Muscle of arm (tissue), 1 donor: ENCODE measurements at regions not wholly inside any gene's neighbourhood (a gene's known extent, or its start where the extent isn't known, plus 50 kb on each side); places are given as distances from the start of the nearest gene placed in this dataset.

Experiments
- DNase-seq: peaks from one replicate; pipeline ENCODE4 v3.0.0-alpha.2; 2013

GRCh38 chr12:111110556-111110955, 190.2 kb upstream of the MYL2 start:
- no peak for DNase-seq

DNA sequence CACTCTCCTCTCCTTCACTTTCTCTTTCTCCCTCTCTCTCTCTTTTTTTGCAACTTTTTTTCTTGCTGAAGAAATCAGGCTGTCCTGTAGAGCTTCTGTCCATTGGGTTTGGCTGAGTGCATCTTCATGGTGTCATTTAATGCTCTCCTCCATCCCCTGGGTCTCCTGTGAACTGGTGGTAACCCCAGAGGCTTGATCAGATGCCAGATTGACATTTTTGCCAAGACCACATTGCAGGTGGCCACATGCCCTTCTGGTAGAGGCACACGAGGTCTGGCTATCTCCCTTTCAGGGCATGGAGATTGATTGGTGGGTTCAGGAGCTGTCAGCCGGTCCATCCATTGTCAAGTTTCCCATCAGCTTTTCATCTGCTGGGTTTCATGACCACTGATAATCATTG, 188.3 kb upstream of the MYL2 start:
- no peak for DNase-seq

DNA sequence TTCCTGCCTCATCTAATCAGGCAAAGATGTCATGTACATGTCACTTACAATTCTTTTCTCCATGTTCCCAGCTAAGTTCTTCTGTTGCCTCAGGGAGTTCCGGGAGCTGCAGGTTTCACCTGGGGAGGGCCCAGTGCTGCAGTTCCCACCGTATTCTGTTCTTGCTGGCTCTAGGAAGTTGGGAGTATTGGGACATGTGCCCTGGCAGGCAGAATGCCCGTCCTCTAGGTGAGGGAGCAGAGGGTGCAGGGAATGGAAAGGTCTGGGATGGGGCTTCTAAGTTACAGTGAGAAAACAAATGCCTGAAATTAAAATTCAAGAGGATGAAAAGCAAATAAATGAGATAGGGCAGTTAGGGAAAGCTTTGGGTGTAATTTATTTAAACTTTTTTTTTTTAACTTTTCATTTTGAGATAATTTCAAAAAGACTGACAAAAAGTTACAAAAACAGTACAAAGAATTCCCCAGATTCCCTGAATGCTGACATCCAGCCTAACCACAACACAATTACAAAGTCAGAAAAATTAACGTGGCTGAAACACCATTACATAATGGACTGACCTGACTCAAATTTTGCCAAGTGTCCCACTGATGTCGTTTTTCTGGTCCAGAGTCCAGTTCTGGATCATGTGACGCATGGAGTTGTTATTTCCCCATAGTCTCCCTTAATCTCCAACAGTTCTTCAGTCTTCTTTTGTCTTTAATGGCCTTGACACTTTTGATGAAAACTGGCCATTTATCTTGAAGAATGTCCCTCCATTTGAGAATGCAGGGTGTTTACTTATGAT, 187.2 kb upstream of the MYL2 start:
- DNase-seq: no peak

GRCh38 chr12:111105294-111105693, 184.9 kb upstream of the MYL2 start:
- DNase-seq: no peak

GRCh38 chr12:111103583-111103982, 183.2 kb upstream of the MYL2 start:
- DNase-seq: no peak

DNA sequence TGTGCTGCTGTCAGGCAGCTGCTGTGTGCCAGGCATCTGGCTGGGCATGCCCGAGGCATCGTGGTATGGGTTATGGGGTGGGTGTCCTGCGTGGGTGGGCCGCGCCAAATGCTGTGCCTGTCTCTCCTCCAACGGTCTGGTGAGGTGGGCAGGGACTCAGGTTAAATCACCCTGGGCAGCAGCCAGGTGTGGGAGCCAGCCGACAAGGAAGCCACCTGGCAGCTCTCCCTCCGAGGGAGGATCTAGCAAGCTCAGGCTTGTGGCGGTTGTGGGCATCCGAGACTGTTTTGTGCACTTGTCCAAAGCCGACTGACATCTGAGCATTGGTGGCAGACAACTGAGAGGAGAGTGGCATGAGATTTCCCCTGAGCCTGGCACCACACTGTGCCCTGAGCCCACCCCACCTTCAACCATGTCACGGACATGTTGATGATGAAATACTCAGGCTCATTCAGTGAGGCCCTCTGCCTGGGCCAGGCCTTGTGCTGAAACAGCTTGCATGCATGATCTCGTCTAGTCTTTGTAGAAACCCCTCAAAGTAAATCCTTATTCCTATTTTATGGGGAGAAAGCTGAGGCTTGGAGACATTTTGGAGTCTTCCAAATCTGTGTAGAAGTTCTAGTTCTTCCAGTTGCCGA, 181.8 kb upstream of the MYL2 start:
- DNase-seq: no peak

DNA sequence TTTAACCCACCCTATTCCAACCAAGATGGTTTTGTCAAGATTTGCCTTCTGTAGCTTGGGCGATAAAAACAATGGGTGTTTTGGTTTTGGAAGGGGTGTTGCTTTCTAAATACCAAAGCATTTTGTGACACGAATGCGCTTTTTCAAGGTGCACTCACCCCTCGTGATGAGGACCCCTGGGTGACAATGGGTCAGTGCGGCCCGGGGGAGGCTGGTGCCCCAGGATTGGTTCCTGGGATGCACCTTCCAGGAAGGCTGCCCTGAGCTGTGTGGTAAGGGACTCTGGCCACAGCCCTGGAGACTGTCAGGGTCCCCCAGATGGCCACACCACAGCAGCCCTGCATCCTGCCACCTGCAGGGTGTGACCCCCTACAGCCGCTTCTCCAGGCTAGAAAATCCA, 180.6 kb upstream of the MYL2 start:
- DNase-seq: no peak

DNA sequence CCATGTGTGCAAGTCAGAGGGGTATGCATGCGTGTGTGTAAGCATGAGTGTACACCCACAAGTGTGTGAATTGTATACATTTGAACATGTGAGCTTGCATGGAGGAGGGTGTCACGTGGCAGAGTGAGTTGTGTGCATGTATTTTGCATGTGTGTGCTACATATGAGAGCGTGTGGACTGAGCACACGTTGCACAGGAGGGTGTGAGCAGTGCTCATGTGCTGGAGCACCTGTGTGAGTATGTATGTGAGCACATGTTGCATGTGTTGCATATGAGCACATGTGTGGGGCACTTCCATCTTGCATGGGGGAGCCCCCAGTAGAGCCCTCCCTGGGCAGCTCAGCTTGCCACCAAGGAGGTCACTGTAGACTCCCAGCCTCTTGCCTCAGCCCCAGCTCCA, 180.2 kb upstream of the MYL2 start:
- DNase-seq: no peak

DNA sequence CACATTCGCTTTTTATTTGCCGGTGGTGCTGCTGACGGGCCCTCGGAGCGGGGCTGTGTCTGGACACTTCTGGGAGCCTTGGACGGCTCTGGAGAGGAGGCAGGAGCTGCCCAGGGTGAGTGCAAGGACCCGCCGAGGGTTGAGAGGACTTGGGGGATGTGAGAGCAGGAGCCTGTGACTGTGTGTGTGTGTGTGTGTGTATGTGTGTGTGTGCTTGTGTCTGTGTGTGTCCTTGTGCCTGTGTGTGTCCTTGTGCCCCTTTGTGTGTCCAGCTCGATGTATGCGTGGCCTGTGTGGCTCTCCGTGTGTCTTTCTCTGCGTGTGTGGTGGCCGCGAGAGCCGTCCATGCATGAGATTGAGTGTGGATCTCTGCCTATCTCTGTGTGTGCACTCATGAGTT, 179.6 kb upstream of the MYL2 start:
- DNase-seq: no peak

- DNase-seq: no peak
Measured at GRCh38 chr12:111099186-111099585, 178.8 kb upstream of the MYL2 start.

DNA sequence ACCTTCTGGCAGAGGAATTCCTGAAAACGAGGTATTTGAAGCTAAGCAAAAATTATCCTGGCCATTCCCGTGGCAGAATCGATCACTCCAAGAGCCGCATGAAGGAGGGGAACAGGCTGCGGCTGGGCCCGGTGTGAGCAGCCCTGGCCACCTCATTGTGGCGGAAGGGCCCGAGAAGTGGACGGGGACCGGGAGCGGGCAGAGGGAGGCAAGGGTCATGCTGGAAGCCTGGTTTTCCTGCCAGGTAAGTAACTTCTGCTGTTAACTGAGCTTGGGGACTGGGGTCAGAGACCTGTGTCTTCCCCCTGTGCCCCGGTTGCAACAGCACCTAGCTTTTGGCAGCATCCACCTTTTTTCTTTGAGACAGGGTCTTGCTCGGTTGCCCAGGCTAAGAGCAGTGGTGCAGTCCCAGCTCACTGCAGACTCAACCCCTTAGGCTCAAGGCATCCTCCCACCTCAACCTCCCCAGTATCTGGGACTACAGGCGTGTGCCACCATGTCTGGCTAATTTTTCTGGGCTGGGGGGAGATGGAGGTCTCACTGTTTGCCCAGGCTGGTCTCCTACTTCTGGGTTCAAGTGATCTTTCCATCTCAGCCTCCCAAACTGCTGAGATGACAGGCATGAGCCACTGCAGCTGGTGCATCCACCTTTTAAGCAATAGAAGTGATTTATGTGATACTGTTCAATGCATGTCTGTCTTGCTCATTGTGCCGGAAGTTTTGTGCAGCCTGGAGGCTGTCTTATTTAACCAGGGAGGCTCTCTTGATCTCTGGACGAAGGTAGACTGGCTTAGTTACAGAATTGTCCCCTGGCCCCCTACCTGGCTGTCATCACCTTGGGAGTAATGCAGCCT, 174.0 kb upstream of the MYL2 start:
- DNase-seq: no peak

GRCh38 chr12:111093428-111094142, 173.2 kb upstream of the MYL2 start:
- DNase-seq: no peak

DNA sequence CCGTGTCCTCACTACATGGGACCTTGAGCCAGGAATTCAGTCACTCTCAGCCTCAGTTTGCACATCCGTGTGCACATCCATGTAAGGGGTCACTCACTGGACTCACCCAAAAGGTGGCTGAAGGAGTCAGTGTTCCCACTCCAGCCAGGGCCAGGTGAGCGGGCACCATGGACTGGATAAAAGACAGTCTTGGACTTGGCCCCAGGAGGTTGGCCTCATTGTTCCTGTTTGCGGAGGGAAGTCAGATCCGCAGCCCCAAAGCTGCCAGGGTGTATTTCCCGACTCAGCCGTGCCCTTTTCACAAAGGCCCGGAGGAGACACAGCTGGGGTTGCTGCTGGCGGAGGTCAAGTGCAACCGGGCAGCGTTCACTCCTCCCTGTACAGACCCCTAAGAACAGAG, 170.7 kb upstream of the MYL2 start:
- DNase-seq: no peak

DNA sequence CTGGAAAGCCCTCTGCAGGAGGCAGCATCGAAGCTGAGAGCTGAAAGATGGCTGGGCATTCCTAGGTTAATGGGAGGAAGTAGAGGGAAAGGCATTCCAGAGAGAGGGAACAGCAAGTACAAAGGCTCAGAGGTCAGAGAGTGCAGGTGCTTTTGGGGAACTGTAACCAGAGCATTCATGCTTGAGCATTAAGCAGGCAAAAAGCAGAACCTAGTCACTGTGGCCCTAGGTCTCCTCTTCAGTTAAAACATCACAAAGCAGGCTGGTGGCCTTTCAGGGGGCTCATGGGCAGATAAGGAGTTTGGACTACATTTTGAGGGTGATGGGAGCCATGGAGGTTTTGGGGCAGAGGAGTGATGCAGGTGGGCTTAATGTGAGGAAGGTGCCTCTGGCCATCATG, 169.2 kb upstream of the MYL2 start:
- DNase-seq: no peak

DNA sequence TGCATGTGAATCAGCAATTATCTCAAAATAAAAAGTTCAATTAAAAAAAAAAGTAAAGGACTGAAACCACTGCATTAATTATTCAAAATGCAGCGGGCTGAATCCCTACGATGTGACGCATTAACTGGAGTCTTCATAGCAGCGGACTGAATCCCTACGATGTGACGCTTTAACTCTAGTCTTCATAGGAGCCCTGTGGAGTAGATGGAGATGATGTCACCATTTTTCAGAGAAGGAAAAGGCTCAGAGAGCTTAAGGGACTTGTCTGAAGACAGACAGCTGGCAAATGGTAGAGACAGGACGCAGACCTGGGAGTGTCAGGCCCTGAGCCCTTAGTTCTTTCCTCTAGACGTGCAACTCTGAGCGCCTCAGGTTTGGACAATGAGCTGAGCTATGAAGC, 168.0 kb upstream of the MYL2 start:
- DNase-seq: no peak

DNA sequence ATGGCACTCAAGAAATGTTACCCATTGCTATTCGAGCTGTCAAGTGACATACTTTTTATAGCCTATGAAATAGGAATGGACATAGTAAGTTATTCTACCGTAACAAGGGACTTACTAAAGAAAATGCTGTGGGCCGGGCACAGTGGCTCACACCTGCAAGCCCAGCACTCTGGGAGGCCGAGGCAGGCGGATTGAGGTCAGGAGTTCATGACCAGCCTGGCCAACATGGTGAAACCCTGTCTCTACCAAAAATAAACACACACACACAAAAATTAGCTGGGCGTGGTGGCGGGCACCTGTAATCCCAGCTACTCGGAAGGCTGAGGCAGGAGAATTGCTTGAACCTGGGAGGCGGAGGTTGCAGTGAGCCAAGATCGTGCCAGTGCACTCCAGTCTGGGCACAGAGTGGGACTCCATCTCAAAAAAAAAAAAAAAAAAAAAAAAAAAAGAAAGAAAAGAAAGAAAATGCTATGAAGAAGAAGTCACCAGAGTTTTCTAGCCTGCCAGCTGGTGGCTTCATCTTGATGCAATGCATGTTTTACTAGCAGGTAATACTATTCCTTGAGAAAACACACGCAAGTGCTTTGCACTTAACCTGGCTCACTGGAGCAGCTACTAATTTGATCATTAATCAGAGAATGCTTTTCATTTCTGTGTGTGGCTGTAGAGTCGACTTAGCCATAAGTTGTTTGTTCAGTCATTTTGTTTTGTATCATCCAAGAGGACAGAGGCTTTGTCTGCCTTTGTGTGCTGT, 166.7 kb upstream of the MYL2 start:
- DNase-seq: no peak

GRCh38 chr12:111085096-111085495, 164.7 kb upstream of the MYL2 start:
- DNase-seq: no peak

DNA sequence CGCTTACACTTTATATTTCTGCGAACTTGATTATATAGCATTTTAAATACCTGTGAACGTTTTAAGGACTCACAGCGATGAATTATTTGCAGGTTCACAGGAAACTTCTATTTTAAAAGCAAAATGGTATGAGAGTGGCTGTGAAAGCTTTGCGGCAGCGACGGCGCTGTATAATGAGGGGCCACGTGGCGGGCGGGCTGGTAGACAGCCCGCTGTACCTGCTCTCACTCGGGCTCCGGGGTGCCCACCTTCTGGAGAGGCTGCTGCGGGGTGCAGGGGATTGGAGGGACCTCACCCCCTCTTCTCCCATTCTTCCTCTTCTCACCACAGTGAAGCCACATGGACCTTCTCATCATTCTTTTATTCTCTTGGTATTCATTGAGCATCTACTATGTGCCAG, 164.2 kb upstream of the MYL2 start:
- DNase-seq: no peak

GRCh38 chr12:111084158-111084557, 163.8 kb upstream of the MYL2 start:
- no peak for DNase-seq

DNA sequence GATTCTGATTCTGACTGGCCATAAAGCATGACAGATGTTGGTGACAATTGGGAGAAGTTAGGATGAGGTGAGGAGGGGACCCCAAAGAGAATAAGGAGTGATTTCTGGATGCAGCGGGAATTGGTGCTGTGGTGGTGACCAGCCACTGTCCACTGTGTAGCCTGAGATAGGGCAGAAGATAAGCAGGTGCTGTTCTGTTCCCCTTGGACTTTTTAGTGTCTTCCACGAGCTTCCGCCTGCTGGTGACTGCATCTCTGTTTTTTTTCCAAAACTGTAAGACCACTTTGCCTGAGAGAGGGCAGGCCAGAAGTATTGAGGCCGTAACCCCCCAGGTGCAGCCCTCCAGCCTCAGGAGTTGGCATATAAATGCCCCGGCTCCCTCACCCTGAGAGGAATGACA, 161.2 kb upstream of the MYL2 start:
- no peak for DNase-seq

DNA sequence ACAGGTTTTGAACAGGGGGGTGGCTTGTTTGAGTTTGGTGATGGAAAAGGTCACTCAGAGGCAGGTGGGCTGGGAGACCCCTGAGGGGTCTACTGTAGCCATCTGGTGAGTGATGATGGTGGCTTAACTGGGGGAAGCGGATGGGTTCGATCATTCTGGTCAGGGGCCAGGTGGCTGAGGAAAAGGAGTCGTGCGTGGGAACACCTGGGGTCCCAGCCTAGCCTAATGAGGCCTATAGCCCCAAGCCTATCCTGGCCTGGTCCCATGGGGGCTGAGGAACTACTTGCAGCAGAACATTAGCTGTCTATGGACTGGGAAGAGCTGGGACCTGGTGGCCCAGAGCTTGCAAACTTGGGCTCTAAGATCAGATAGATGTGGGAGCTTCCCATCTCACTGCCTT, 158.4 kb upstream of the MYL2 start:
- no peak for DNase-seq
